RWPE1 (cell line): ENCODE measurements at regions not wholly inside any gene's neighbourhood (a gene's known extent, or its start where the extent isn't known, plus 50 kb on each side); places are given as distances from the start of the nearest gene placed in this dataset.

Source experiments
- CTCF ChIA-PET: fragments of 350-600 bp; sonication (Branson Sonifier 250); formaldehyde crosslinking; extraction: SDS; loops from one replicate; lab custom pipeline; 2021; lab: Yijun Ruan, JAX
- POLR2A ChIA-PET: fragments of 400-600 bp; formaldehyde crosslinking; extraction: SDS; loops from one replicate; lab custom pipeline; 2020; ENCODE audit warnings: antibody characterized with exemption; ENCODE audit not compliant: low non-redundant PET; lab: Yijun Ruan, JAX
- DNase-seq: peaks from one replicate; pipeline ENCODE4 v3.0.0; 2012; ENCODE audit warnings: low spot score
- H3K27ac ChIP-seq: fragments of 450-650 bp; 2 replicates; pipeline ENCODE4 v1.5.1; 2017
- CTCF ChIP-seq: fragments of 450-650 bp; conservative IDR thresholded peaks from 2 replicates; pipeline ENCODE4 v1.5.1; 2017; ENCODE audit warnings: low read depth, mild to moderate bottlenecking

DNA sequence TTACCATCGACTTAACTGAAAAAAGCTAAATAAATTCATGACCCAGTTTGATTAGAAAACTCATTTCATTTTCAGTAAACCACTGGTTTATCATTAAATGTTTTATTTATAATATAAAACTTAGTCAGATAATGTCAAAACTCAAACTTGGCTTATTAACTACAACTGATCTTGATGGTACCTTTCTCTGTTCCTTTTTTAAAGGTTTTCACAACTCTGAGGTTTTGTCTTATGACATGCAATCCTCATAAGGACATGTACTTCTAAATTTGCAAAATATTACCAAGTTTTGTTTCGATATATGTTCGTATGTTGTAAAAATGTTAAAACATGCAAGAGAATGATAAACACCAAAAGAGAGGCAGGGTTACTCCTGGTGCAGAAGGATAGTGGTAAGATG, 82.5 kb upstream of the PDE10A start:
- H3K27ac ChIP-seq = no peak overlapping the region
- no peak for DNase-seq
- ChIA-PET CTCF (interaction anchor here (0.9 kb wide), 1 partner anchor 1369 kb away, joined by 3 read pairs; no protein-coding TSS in a partner anchor), POLR2A (no interaction called here)
- no peak for TF ChIP-seq CTCF

GRCh38 chr6:165744555-165745228, 81.7 kb upstream of the PDE10A start:
- no peak overlapping the region for H3K27ac ChIP-seq
- POLR2A ChIA-PET = no interaction called here
- DNase-seq = no peak
- no peak for TF ChIP-seq CTCF
- CTCF ChIA-PET = interaction anchor here (0.9 kb wide), 1 partner anchor 1368 kb away, joined by 3 read pairs; no protein-coding TSS in a partner anchor

DNA sequence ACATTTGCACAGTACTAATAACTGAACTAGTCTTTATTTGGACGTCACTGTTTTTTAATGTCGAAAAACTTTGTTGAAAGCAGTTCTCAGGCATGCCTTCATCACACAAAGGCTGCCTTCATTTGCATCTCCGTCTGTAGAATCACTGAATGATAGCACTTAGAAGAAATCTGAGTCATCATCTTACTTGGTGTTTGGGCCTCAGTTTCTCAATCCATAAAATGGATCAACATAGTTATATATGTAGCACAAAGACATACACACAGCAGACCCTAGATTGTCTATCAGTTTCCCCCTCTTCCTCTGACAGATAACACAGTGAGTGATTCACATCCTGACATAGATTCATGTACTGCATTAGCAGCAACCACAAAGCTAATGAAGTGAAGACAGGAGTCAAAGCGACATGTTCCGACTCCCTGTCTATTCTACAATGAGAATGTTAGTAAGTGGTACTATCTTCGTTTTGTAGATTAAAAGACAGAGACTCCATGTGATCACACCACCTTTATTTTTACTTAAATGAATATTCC, 80.4 kb upstream of the PDE10A start:
- POLR2A ChIA-PET = no interaction called here
- TF ChIP-seq CTCF = no peak
- DNase-seq = no peak
- CTCF ChIA-PET = no interaction called here
- H3K27ac ChIP-seq = no peak overlapping the region

DNA sequence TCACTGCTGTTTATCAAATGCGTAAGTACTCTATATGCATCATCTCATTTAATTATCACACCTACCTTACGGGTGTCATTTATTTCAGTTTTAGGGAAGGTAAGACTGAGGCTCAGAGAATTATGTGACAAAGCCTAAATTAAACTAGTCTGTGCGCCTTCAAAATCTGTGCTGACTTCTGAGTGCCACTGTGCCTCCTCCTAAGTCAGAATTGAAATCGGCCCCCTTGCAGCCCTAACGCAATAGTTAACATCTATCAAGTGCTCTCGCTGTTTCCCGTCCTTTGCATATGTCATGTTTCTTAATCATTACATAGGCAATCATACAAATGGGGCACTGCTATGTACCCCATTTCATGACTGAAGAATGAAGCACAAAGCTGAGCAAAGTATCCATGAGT, 79.0 kb upstream of the PDE10A start:
- no peak for DNase-seq
- TF ChIP-seq CTCF = no peak
- H3K27ac ChIP-seq = no peak overlapping the region
- POLR2A ChIA-PET = no interaction called here
- CTCF ChIA-PET = no interaction called here

DNA sequence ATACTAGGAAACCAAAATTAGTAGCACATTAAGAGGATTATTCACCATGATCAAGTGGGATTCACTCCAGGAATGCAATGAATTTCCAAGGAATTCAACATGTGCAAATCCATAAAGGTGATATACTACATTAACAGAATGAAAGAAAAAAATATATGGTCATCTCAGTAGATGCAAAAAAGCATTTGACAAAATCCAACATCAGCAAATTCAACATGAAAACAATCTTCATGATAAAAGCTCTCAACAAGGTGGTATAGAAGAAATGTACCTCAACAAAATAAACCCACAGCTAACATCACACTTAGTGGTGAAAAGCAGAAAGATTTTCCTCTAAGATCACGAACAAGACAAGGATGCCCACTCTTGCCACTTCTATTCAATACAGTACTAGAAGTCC, 74.4 kb upstream of the PDE10A start:
- H3K27ac ChIP-seq = no peak overlapping the region
- no peak for DNase-seq
- POLR2A ChIA-PET = no interaction called here
- CTCF ChIA-PET = no interaction called here
- no peak for TF ChIP-seq CTCF

- POLR2A ChIA-PET = no interaction called here
- CTCF ChIA-PET = no interaction called here
- no peak overlapping the region for H3K27ac ChIP-seq
- TF ChIP-seq CTCF = no peak
- no peak for DNase-seq
These were observed 72.0 kb upstream of the PDE10A start for GRCh38 chr6:165735065-165735464.
